CD4-positive, alpha-beta T cell (primary cell): ENCODE measurements at regions not wholly inside any gene's neighbourhood (a gene's known extent, or its start where the extent isn't known, plus 50 kb on each side); places are given as distances from the start of the nearest gene placed in this dataset.

Source experiments
- ATAC-seq: fragments of 200-7000 bp; cut with Tn5 transposase; one replicate; pipeline ENCODE4 v1.10.0; 2022; ENCODE audit warnings: mild to moderate bottlenecking; ENCODE audit not compliant: poor library complexity
- CTCF ChIA-PET: fragments of 350-600 bp; sonication (Branson Sonifier 250); formaldehyde crosslinking; loops from one replicate; lab custom pipeline; 2021; ENCODE audit warnings: antibody characterized with exemption, inconsistent platforms; lab: Charles Lee
- POLR2A ChIA-PET: fragments of 350-600 bp; sonication (Branson Sonifier 250); formaldehyde crosslinking; loops from one replicate; lab custom pipeline; 2021; ENCODE audit warnings: antibody characterized with exemption, inconsistent platforms; lab: Charles Lee
- DNase-seq, 14 experiments: peaks; one replicate each; pipeline ENCODE4 v3.0.0-alpha.2; 2013 to 2020; ENCODE audit warnings: mixed read lengths in 2 of 14
- H3K27ac ChIP-seq, 2 donors: one replicate each; pipeline versions ENCODE4 v1.5.1 to v1.7.0; 2013; ENCODE audit warnings: low read length in 2 of 2, low read depth in 1 of 2, mild to moderate bottlenecking in 1 of 2
- H3K27me3 ChIP-seq, 2 experiments: 1 replicate in 1 of 2; 2 replicates in 1 of 2; pipeline versions ENCODE4 v1.6.1 to v1.7.0; 2013; ENCODE audit warnings: low read length in 2 of 2, control low read depth in 1 of 2, mild to moderate bottlenecking in 1 of 2, moderate library complexity in 1 of 2; ENCODE audit not compliant: insufficient read depth in 2 of 2, control insufficient read depth in 1 of 2
- H3K36me3 ChIP-seq: one replicate; pipeline ENCODE4 v1.6.1; 2013; ENCODE audit warnings: low read length, control low read depth; ENCODE audit not compliant: insufficient read depth
- H3K4me1 ChIP-seq: one replicate; pipeline ENCODE4 v1.6.1; 2013; ENCODE audit warnings: low read length, control low read depth; ENCODE audit not compliant: insufficient read depth
- H3K4me3 ChIP-seq: one replicate; pipeline ENCODE4 v1.5.1; 2013; ENCODE audit warnings: mild to moderate bottlenecking, low read length, moderate library complexity
- H3K9me3 ChIP-seq, 2 experiments: 1 replicate in 1 of 2; 2 replicates in 1 of 2; pipeline versions ENCODE4 v1.6.1 to v1.7.0; 2013; ENCODE audit warnings: low read length in 2 of 2, mild to moderate bottlenecking in 2 of 2, control low read depth in 1 of 2, moderate library complexity in 1 of 2; ENCODE audit not compliant: control insufficient read depth in 1 of 2, insufficient read depth in 1 of 2
- H3K27ac Mint-ChIP-seq: one replicate; pipeline ENCODE4 v1.8.0; 2020; ENCODE audit warnings: mixed read lengths
- H3K27me3 Mint-ChIP-seq: one replicate; pipeline ENCODE4 v1.8.0; 2021; ENCODE audit warnings: mixed read lengths
- H3K36me3 Mint-ChIP-seq: one replicate; pipeline ENCODE4 v1.8.0; 2021; ENCODE audit warnings: low read depth, mixed read lengths
- H3K4me1 Mint-ChIP-seq: one replicate; pipeline ENCODE4 v1.8.0; 2021; ENCODE audit warnings: low read depth, mixed read lengths
- H3K4me3 Mint-ChIP-seq: one replicate; pipeline ENCODE4 v1.8.0; 2020; ENCODE audit warnings: mild to moderate bottlenecking, mixed read lengths
- H3K9me3 Mint-ChIP-seq: one replicate; pipeline ENCODE4 v1.8.0; 2020; ENCODE audit warnings: mixed read lengths
- CTCF ChIP-seq: fragments of 200-600 bp; IDR thresholded peaks from one replicate; pipeline ENCODE4 v1.8.0; 2022; ENCODE audit warnings: antibody characterized with exemption, mild to moderate bottlenecking
- intact Hi-C, 2 experiments: fragments of 100-400 bp; cut with DNase I in 1 of 2; cut with micrococcal nuclease in 1 of 2; formaldehyde crosslinking; loops; one replicate each; pipeline versions ENCODE4 v1.15.1 to v1.9.0; 2023 to 2025; cut with DNase I, micrococcal nuclease

- ATAC-seq (no peak), DNase-seq (no peak)
- CTCF ChIA-PET = no interaction called here
- H3K9me3 ChIP-seq = no peaks in the 10 kb centered on the region
- Mint-ChIP-seq H3K9me3 (no peaks in the 10 kb centered on the region), H3K4me1 (no peaks in the 10 kb centered on the region), H3K27me3 (no peaks in the 10 kb centered on the region), H3K4me3 (no peak overlapping the region), H3K27ac (no peak overlapping the region), H3K36me3 (no peaks in the 10 kb centered on the region)
- POLR2A ChIA-PET = no interaction called here
- no peaks in the 10 kb centered on the region for H3K36me3 ChIP-seq
- no peak overlapping the region for H3K4me3 ChIP-seq
- no peak for TF ChIP-seq CTCF
- no peak overlapping the region for H3K27ac ChIP-seq
- intact Hi-C loops = no loop called here
- no peaks in the 10 kb centered on the region for H3K4me1 ChIP-seq
- no peaks in the 10 kb centered on the region for H3K27me3 ChIP-seq
These were observed 177.4 kb upstream of the LINGO1 start for GRCh38 chr15:77810130-77810571.

GRCh38 chr15:77808581-77809177 is 176.0 kb upstream of the LINGO1 start:
- H3K4me1 Mint-ChIP-seq = no peaks in the 10 kb centered on the region
- H3K36me3 Mint-ChIP-seq = no peaks in the 10 kb centered on the region
- intact Hi-C loops = no loop called here
- DNase-seq = no peak
- Histone ChIP-seq H3K9me3 (no peaks in the 10 kb centered on the region), H3K27ac (no peak overlapping the region), H3K36me3 (no peaks in the 10 kb centered on the region), H3K27me3 (no peaks in the 10 kb centered on the region), H3K4me3 (no peak overlapping the region), H3K4me1 (no peaks in the 10 kb centered on the region)
- ATAC-seq = no peak
- ChIA-PET POLR2A (no interaction called here), CTCF (no interaction called here)
- H3K27me3 Mint-ChIP-seq = no peaks in the 10 kb centered on the region
- H3K9me3 Mint-ChIP-seq = no peaks in the 10 kb centered on the region
- no peak for TF ChIP-seq CTCF
- H3K27ac Mint-ChIP-seq = no peak overlapping the region
- no peak overlapping the region for H3K4me3 Mint-ChIP-seq

GRCh38 chr15:77808075-77808474 is 175.4 kb upstream of the LINGO1 start:
- no peaks in the 10 kb centered on the region for H3K27me3 Mint-ChIP-seq
- H3K4me3 ChIP-seq = no peak overlapping the region
- H3K36me3 ChIP-seq = no peaks in the 10 kb centered on the region
- H3K4me3 Mint-ChIP-seq = no peak overlapping the region
- H3K36me3 Mint-ChIP-seq = no peaks in the 10 kb centered on the region
- H3K4me1 Mint-ChIP-seq = no peaks in the 10 kb centered on the region
- H3K27me3 ChIP-seq = no peaks in the 10 kb centered on the region
- no peak overlapping the region for H3K27ac ChIP-seq
- no peak for ATAC-seq
- no peak overlapping the region for H3K27ac Mint-ChIP-seq
- TF ChIP-seq CTCF = no peak
- H3K4me1 ChIP-seq = no peaks in the 10 kb centered on the region
- CTCF ChIA-PET = no interaction called here
- no peaks in the 10 kb centered on the region for H3K9me3 Mint-ChIP-seq
- no peaks in the 10 kb centered on the region for H3K9me3 ChIP-seq
- DNase-seq = no peak
- POLR2A ChIA-PET = no interaction called here
- intact Hi-C loops = no loop called here
